NCI-H1930 (cell line): ENCODE measurements at regions not wholly inside any gene's neighbourhood (a gene's known extent, or its start where the extent isn't known, plus 50 kb on each side); places are given as distances from the start of the nearest gene placed in this dataset.
"Not testable (repeated sequence)": the region's sequence is repeated elsewhere in the genome, so short reads cannot be mapped to it uniquely, and the experiment has no call there.

Experiments used
- DNase-seq, 2 experiments: peaks; one replicate each; lab custom pipeline; 2025; lab: John Stamatoyannopoulos, UW

GRCh38 chrX:27156921-27157320, 306.2 kb downstream of the PPP4R3C start:
- not testable (repeated sequence) for DNase-seq

- DNase-seq, result no peak
Observed at GRCh38 chrX:27136325-27136724, 326.8 kb downstream of the PPP4R3C start.

GRCh38 chrX:27132862-27133261, 330.3 kb downstream of the PPP4R3C start:
- DNase-seq, result no peak

- not testable (repeated sequence) for DNase-seq
Observed at GRCh38 chrX:27087176-27087575, 376.0 kb downstream of the PPP4R3C start.

GRCh38 chrX:27086237-27086636, 376.9 kb downstream of the PPP4R3C start:
- DNase-seq, result peak in 1 of 2 experiments; percentile 15

GRCh38 chrX:27085346-27085745, 377.8 kb downstream of the PPP4R3C start:
- DNase-seq, result no peak

GRCh38 chrX:27078371-27078770, 384.8 kb downstream of the PPP4R3C start:
- DNase-seq, result no peak

GRCh38 chrX:27057883-27058282, 405.3 kb downstream of the PPP4R3C start:
- DNase-seq, result no peak

- DNase-seq, result no peak
Observed at GRCh38 chrX:27039332-27039731, 423.8 kb downstream of the PPP4R3C start.

GRCh38 chrX:27008486-27008885, 454.7 kb downstream of the PPP4R3C start:
- DNase-seq, result no peak

GRCh38 chrX:26999634-27000033, 463.5 kb downstream of the PPP4R3C start:
- DNase-seq, result no peak

- no peak for DNase-seq
Observed at GRCh38 chrX:26958261-26958660, 504.9 kb downstream of the PPP4R3C start.

- DNase-seq, result no peak
Observed at GRCh38 chrX:26954029-26954428, 509.1 kb downstream of the PPP4R3C start.

GRCh38 chrX:26952213-26952612, 510.9 kb downstream of the PPP4R3C start:
- no peak for DNase-seq

- no peak for DNase-seq
Observed at GRCh38 chrX:26927419-26927818, 535.7 kb downstream of the PPP4R3C start.

- DNase-seq, result peak in 1 of 2 experiments; percentile 1
Observed at GRCh38 chrX:26925088-26925487, 538.1 kb downstream of the PPP4R3C start.

GRCh38 chrX:26922278-26922677, 540.9 kb downstream of the PPP4R3C start:
- no peak for DNase-seq

GRCh38 chrX:26918631-26919030, 544.5 kb downstream of the PPP4R3C start:
- DNase-seq, result peak in 1 of 2 experiments; percentile 2

GRCh38 chrX:26916991-26917390, 546.1 kb downstream of the PPP4R3C start:
- DNase-seq, result no peak

- DNase-seq, result peak in 1 of 2 experiments; percentile 10
Observed at GRCh38 chrX:26915064-26915463, 548.1 kb downstream of the PPP4R3C start.

- no peak for DNase-seq
Observed at GRCh38 chrX:26914232-26914631, 548.9 kb downstream of the PPP4R3C start.

GRCh38 chrX:26911785-26912184, 551.4 kb downstream of the PPP4R3C start:
- not testable (repeated sequence) for DNase-seq

- no peak for DNase-seq
Observed at GRCh38 chrX:26909728-26910127, 553.4 kb downstream of the PPP4R3C start.

- DNase-seq, result no peak
Observed at GRCh38 chrX:26908218-26908617, 554.9 kb downstream of the PPP4R3C start.

- no peak for DNase-seq
Observed at GRCh38 chrX:26889574-26889973, 573.6 kb downstream of the PPP4R3C start.
